VCaP (cell line): ENCODE measurements at regions not wholly inside any gene's neighbourhood (a gene's known extent, or its start where the extent isn't known, plus 50 kb on each side); places are given as distances from the start of the nearest gene placed in this dataset.

Experiments used
- H3K27ac ChIP-seq: fragments of 450-650 bp; 2 replicates; pipeline ENCODE4 v1.5.1; 2017
- TF ChIP-seq, protein P1 (sequence below): fragments of 450-650 bp; conservative IDR thresholded peaks from 2 replicates; pipeline ENCODE4 v1.5.1; 2017; ENCODE audit warnings: mild to moderate bottlenecking, moderate library complexity

DNA sequence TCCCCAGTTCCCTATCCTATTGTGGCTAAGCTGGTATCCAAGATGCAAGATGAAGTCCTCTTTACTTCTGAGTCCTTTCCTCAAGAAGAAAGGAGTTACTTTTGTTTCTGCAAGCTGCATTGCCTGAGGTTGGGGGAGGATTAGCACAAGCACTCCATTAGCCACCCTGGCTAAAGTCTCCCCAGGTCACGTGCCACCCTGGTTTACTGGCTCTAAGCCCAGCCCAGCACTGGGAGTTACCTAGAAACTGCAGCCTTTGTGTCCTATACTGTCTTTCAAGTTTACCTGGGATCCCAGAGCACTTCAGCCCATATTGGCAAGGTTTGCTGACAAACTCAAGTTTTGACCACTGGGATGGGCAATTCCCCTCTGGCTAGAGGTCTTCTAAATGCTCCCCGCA is 78.4 kb upstream of the DBX1 start:
- TF ChIP-seq, protein P1, sequence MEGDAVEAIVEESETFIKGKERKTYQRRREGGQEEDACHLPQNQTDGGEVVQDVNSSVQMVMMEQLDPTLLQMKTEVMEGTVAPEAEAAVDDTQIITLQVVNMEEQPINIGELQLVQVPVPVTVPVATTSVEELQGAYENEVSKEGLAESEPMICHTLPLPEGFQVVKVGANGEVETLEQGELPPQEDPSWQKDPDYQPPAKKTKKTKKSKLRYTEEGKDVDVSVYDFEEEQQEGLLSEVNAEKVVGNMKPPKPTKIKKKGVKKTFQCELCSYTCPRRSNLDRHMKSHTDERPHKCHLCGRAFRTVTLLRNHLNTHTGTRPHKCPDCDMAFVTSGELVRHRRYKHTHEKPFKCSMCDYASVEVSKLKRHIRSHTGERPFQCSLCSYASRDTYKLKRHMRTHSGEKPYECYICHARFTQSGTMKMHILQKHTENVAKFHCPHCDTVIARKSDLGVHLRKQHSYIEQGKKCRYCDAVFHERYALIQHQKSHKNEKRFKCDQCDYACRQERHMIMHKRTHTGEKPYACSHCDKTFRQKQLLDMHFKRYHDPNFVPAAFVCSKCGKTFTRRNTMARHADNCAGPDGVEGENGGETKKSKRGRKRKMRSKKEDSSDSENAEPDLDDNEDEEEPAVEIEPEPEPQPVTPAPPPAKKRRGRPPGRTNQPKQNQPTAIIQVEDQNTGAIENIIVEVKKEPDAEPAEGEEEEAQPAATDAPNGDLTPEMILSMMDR: no peak
- H3K27ac ChIP-seq: no peak overlapping the region

DNA sequence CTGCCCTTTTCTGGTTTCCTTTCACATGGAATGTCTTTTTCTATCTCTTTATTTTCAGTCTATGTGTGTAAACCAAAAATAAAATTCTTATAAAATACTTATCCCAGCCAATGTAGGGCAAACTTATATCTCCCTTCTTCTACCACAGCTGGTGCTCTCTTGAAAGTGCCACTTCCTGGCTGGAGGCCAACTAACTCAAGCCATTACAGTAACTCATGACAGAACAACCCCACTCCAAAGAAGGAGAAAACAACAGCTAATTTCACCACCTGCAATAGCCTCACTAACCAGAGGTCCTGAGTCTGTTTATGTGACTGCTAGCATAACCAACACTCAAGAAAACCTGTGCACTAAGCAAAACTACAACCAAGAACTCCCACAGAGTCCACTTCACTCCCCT is 74.9 kb upstream of the DBX1 start:
- TF ChIP-seq, protein P1: no peak
- no peak overlapping the region for H3K27ac ChIP-seq

DNA sequence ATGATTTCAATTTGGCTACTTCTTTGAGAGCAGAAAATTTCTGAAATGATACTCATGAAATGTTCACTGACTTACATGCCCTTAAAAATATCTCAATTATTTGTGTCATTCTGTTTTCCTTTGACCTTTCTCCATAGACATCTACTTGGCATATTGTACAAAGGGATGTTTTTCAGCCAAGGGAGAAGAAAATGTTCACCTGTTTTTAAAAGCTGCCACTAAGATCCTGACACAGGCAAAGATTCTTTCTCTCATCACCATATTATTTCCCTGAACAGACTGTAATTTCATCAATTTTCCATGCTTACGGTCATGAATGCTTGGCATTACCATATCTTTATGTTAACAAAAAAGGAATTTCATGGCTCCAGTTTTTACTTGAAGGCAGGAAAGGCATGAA is 67.4 kb upstream of the DBX1 start:
- H3K27ac ChIP-seq: no peak overlapping the region
- TF ChIP-seq, protein P1: no peak

DNA sequence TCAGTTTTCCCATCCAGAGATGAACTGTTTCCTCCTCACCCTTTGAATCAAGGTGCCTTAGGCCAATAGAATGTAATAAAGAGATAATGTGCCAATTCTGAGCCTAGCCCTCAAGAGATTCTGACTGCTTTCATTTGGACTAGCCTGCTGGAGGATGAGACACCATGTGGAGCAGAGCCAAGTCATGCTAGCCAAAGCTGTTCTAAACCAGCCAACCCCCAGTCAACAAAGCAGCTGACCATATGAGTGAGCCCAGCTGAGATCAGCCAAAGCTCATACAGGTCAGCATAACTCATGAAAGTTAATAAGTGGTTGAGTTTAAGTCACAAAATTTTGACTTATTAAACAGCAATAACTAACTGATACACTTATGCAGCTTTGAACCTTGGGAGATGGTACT is 66.7 kb upstream of the DBX1 start:
- TF ChIP-seq, protein P1: no peak
- no peak overlapping the region for H3K27ac ChIP-seq

DNA sequence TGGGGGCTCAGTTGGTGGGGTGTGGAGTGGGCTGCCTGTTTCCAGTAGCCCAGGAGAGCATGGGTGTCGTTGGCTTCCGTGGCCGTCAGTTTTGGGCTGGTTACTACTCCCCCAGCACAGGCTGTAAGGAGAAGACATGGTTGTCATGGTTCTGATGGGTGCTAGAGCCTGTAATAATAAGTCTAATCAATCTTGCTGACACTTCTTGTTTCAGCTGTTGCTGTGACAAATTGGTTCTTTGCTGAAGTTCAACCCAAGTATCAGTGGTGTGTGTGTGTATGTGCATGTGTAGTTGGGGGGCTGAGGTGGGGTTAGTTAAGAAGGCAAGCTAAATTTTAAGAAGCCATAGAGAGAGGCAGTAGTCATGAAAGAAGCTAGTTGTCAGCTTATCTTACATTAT is 61.3 kb upstream of the DBX1 start:
- H3K27ac ChIP-seq: no peak overlapping the region

DNA sequence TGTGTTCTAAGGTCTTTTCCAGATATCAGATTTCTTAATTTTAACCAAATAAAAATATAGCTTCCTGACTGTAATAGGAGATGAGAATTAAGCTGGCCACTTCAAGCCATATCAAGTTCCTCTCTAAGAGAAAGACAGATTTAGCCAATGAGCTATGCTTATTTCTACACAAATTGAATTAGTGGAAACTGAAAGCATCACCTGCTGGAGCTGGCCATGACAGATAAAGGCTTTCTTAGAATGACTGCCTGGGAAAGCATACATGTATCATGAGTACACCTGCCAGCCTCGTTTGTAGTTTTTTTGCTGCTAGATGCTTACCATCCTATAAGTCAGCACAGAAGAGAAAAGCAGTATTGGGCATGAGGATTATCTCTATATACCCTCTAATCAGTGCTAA is 53.5 kb upstream of the DBX1 start:
- no peak overlapping the region for H3K27ac ChIP-seq
- TF ChIP-seq, protein P1: no peak

More for the DNA sequence above, 61.3 kb upstream of the DBX1 start:
- TF ChIP-seq, protein P1: no peak

DNA sequence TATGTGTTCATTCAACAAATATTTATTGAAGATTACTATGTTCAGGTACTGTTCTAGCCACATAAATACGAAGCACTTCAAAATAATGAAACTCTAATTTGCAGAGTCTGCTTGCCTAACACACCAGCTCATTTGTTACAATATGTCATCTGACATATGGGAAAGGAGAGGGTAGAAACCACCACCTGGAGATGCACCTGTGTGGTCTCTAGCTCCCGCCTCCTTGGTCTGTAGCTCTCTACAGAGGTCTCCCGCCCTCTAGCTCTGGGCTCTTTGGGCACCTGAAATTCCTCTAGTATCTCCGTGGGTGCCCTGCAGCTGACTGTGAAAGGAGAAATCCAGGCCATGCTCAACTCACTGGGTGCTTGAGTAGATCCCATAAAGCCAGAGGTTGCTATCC is 51.4 kb upstream of the DBX1 start:
- TF ChIP-seq, protein P1: no peak
- no peak overlapping the region for H3K27ac ChIP-seq
